ENCODE measurements at regions not wholly inside any gene's neighbourhood (a gene's known extent, or its start where the extent isn't known, plus 50 kb on each side); places are given as distances from the start of the nearest gene placed in this dataset.

DNA sequence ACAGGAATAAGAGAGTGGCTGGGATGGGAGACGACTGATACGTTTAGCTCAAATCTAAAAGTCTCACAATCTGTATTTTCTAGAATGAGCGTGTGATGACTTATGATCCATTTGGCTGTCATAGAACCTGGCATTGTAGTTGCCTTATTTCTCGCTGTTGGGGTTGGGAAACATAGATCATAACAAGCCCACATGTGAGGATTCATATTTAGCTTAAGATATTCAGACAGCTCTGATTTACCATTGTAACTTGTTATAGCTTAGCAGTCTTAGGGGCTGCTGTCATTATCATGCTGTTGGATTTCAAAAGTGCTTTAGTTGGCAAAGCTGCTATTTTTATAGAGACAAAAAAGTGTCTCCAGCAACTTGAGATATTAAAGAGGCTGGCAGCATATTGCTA is 871.3 kb downstream of the ZPLD1 start:
- Histone ChIP-seq H3K23ac (ENCODE audit: insufficient read length) (no peak overlapping the region), H3K23me2 (ENCODE audit: low read depth, low read length) (no peaks in the 10 kb centered on the region), H4K8ac (ENCODE audit: extremely low read depth, insufficient read depth, low read length) (no peak overlapping the region), H3K27me3 (replicated peaks in 1 of 4; ENCODE audit: control insufficient read depth in 3 of 4, extremely low read depth in 1 of 4, insufficient read depth in 3 of 4, low read length in 3 of 4) (no peaks in the 10 kb centered on the region), H4K91ac (replicated peaks; ENCODE audit: insufficient read length, low read length) (no peak overlapping the region), H3K4me2 (ENCODE audit: insufficient read depth in 1 of 2, low read depth in 2 of 2, low read length in 2 of 2) (no peak overlapping the region), H3K27ac (ENCODE audit: low read depth, low read length) (no peak overlapping the region), H2BK12ac (ENCODE audit: low read depth, low read length) (no peak overlapping the region), H2AK5ac (ENCODE audit: low read depth, low read length) (no peak overlapping the region), H3K4me3 (ENCODE audit: extremely low read depth in 1 of 4, insufficient read depth in 2 of 4, low read depth in 3 of 4, low read length in 4 of 4) (no peak overlapping the region), H2BK5ac (ENCODE audit: low read depth, low read length) (no peak overlapping the region), H3K79me2 (ENCODE audit: control insufficient read depth in 1 of 2, insufficient read depth in 2 of 2, low read length in 2 of 2) (no peaks in the 10 kb centered on the region), H4K5ac (ENCODE audit: insufficient read length, low read depth, low read length) (no peak overlapping the region), H3K56ac (replicated peaks; ENCODE audit: insufficient read length, low read depth, low read length) (no peak overlapping the region), H3K4me1 (replicated peaks in 1 of 4; ENCODE audit: control insufficient read depth in 3 of 4, insufficient read depth in 4 of 4, low read length in 3 of 4) (no peaks in the 10 kb centered on the region), H3K14ac (ENCODE audit: insufficient read length) (no peak overlapping the region), H2BK15ac (ENCODE audit: low read length) (no peak overlapping the region), H3K9ac (replicated peaks in 1 of 4; ENCODE audit: extremely low read depth in 1 of 4, low read depth in 3 of 4, low read length in 3 of 4) (no peak overlapping the region), H2BK120ac (replicated peaks; ENCODE audit: low read depth, low read length) (no peak overlapping the region), H2AFZ (ENCODE audit: low read length) (no peak overlapping the region), H2BK20ac (ENCODE audit: low read length) (no peak overlapping the region), H4K20me1 (replicated peaks in 1 of 2; ENCODE audit: control insufficient read depth in 1 of 2, insufficient read depth in 2 of 2, low read length in 2 of 2) (no peaks in the 10 kb centered on the region), H3K4ac (replicated peaks; ENCODE audit: insufficient read length, low read depth, low read length) (no peak overlapping the region), H3K9me3 (ENCODE audit: insufficient read depth in 2 of 2, low read depth in 1 of 2, low read length in 1 of 2) (no peaks in the 10 kb centered on the region), H3K18ac (ENCODE audit: extremely low read depth, low read length) (no peak overlapping the region), H3K79me1 (ENCODE audit: low read depth, low read length) (no peaks in the 10 kb centered on the region), H3K36me3 (ENCODE audit: control insufficient read depth in 2 of 4, insufficient read depth in 4 of 4, low read length in 3 of 4) (no peaks in the 10 kb centered on the region)
- no peak for DNase-seq (ENCODE audit: low read depth in 1 of 2, low spot score in 2 of 2)
- 90% methylated on average over 4 of the region's 4 CpGs; no CpG with 5 or more reads in 1 of the 2 experiments for WGBS, 2 experiments (ENCODE audit: extremely low coverage in 1 of 2, insufficient coverage in 1 of 2, insufficient read length in 1 of 2, insufficient replicate concordance in 2 of 2, low coverage in 1 of 2, low lambda C conversion rate in 2 of 2, missing lambda C conversion rate in 1 of 2)
- TF ChIP-seq ASH2L (IDR thresholded peaks at IDR 0.05; ENCODE audit: low read length) (no peak), MAFK (IDR thresholded peaks at IDR 0.05; ENCODE audit: low read depth, low read length) (no peak), RAD21 (IDR thresholded peaks at IDR 0.05 in 1 of 2, conservative IDR thresholded peaks at IDR 0.05 in 1 of 2; ENCODE audit: low read depth in 2 of 2, low read length in 2 of 2) (no peak), CEBPB (IDR thresholded peaks at IDR 0.05; ENCODE audit: low read depth, low read length) (no peak), SRF (IDR thresholded peaks at IDR 0.05; ENCODE audit: low read depth, low read length) (no peak), RNF2 (IDR thresholded peaks at IDR 0.05; ENCODE audit: borderline replicate concordance, low read depth, low read length, missing control alignments, poor library complexity, severe bottlenecking) (no peak), BCL11A (IDR thresholded peaks at IDR 0.05; ENCODE audit: low read depth in 2 of 2, low read length in 2 of 2) (no peak), TCF12 (IDR thresholded peaks at IDR 0.05; ENCODE audit: low read depth, low read length) (no peak), YY1 (IDR thresholded peaks at IDR 0.05; ENCODE audit: low read depth, low read length) (no peak), BRCA1 (IDR thresholded peaks at IDR 0.05; ENCODE audit: low read depth, low read length) (no peak), NANOG (IDR thresholded peaks at IDR 0.05; ENCODE audit: insufficient read depth, low read depth, low read length, poor library complexity, severe bottlenecking) (no peak), HDAC6 (IDR thresholded peaks at IDR 0.05; ENCODE audit: low read depth, low read length) (no peak), POLR2A (IDR thresholded peaks at IDR 0.05; ENCODE audit: control extremely low read depth in 1 of 2, low read depth in 2 of 2, low read length in 2 of 2) (no peak), POU5F1 (IDR thresholded peaks at IDR 0.05; ENCODE audit: low read depth, low read length) (no peak), SUZ12 (IDR thresholded peaks at IDR 0.05; ENCODE audit: low read length) (no peak)
- TF ChIP-seq, protein P1, sequence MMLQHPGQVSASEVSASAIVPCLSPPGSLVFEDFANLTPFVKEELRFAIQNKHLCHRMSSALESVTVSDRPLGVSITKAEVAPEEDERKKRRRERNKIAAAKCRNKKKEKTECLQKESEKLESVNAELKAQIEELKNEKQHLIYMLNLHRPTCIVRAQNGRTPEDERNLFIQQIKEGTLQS (IDR thresholded peaks at IDR 0.05; ENCODE audit: insufficient read depth, low read depth, low read length) = no peak
- no peak for FAIRE-seq
- ChIA-PET CTCF (ENCODE audit: partially characterized antibody) (no interaction called here), POLR2A (ENCODE audit: partially characterized antibody) (no interaction called here)
